MM.1S (cell line): ENCODE measurements at regions not wholly inside any gene's neighbourhood (a gene's known extent, or its start where the extent isn't known, plus 50 kb on each side); places are given as distances from the start of the nearest gene placed in this dataset.

ENCODE experiments used
- EZH2 ChIP-seq: fragments of 300-600 bp; sonication (generic); optimal IDR thresholded peaks from 2 replicates; pipeline ENCODE3; 2017; ENCODE audit warnings: low read depth, mild to moderate bottlenecking, antibody characterized with exemption, low read length, mixed read lengths
- TF ChIP-seq, protein P1 (sequence below): fragments of 300-600 bp; sonication (generic); IDR thresholded peaks from 2 replicates; pipeline ENCODE4 v1.5.1; 2016; ENCODE audit warnings: antibody characterized with exemption, low read length, mixed read lengths

DNA sequence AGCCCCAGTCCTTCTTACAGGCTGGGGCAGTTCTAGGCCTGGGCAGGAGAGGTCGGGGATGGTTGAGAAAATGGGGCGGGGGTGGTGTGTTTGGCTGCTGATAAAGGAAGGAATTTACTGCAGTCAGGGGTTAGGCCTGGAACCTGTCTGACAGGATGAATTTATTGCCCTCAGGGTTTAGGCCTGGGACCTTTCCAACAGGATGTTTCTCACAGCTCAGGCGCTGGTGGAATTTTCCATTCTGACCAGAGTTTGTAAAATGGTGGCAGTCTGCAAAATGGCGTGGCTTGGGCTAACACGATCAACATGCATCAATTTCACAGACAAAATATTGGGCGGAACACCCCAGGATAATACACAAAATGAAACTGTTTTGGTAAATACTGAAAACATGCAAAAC, 83.5 kb upstream of the SPIN4 start:
- TF ChIP-seq, protein P1, sequence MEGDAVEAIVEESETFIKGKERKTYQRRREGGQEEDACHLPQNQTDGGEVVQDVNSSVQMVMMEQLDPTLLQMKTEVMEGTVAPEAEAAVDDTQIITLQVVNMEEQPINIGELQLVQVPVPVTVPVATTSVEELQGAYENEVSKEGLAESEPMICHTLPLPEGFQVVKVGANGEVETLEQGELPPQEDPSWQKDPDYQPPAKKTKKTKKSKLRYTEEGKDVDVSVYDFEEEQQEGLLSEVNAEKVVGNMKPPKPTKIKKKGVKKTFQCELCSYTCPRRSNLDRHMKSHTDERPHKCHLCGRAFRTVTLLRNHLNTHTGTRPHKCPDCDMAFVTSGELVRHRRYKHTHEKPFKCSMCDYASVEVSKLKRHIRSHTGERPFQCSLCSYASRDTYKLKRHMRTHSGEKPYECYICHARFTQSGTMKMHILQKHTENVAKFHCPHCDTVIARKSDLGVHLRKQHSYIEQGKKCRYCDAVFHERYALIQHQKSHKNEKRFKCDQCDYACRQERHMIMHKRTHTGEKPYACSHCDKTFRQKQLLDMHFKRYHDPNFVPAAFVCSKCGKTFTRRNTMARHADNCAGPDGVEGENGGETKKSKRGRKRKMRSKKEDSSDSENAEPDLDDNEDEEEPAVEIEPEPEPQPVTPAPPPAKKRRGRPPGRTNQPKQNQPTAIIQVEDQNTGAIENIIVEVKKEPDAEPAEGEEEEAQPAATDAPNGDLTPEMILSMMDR, result no peak
- TF ChIP-seq EZH2, result no peak
